CD4-positive, alpha-beta T cell treated with Interferon gamma for 1 hour (primary cell): ENCODE measurements at regions not wholly inside any gene's neighbourhood (a gene's known extent, or its start where the extent isn't known, plus 50 kb on each side); places are given as distances from the start of the nearest gene placed in this dataset.

ENCODE experiments used
- DNase-seq: peaks from one replicate; pipeline ENCODE4 v3.0.0-alpha.2; 2020

DNA sequence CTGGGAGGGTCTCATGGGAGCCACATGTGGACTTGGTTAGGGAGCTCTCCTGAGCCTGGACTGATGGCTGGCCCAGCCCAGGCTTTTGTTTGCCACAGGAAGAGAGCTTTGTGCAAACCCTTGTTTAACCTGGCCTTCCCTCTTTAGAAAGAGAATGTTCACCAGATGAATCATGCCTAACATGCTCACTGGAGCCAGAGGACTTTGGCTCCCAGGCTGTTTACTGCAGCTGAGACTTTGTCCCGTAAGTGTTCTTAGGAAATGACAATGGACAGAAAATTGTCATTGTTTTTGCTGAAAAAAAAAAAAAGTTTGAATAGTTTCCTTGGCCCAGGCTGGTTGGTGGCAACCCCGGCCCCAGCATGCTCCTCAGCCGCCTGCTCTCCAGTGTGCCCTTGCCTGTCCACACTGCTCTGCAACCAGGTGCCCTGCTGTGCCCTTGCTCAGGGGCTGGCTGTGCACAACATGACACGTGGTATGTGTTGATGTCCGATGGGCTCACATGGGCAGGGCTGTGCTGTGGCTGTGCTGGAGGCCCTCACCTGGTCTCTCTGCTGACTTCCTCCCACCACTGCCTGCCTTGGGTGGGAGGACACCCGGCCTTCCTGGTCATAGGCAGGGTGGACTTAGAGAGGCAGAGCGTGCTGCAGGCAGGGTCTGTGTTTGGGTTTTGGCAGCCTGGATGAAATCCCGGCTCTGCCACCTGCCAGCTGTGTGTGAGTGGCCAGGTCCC is 215.3 kb upstream of the ZNF32 start:
- DNase-seq: no peak

DNA sequence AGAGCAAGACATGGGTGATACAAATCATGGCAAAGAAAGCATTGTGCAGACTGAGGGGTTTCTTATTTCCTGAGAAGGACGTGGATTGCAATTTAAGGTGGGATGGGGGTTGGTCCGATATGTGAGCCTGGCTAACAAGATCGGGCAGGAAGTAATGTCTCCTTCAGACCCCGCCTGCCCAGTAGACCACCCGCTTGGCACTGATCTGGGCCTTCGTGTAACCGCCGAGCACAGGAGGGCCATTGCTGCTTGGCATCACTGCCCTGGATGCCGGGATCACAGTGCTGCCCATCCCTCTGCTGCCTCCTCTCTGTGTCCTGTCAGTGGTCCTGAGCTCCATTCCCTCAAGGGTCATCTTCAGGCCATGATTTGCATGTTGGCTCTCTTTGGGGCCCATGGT is 214.6 kb upstream of the ZNF32 start:
- no peak for DNase-seq

DNA sequence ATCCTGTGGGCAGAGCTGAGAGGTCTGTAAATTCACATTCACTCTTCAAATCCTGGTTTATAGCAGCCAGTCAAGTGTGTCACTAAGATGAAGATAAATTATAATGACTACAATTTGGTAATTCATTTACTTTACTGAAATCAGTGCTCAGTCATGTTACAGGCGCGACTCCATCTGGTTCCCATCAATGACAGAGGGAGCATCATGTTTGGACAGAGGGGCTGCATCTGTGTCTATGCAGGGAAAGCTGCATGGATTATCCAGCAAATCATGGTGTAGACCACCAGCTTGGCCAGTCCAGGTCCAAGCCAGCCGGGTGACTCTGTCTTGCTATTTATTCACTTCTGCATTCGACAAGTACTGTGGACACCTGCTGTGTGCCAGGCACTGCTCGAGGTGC is 214.1 kb upstream of the ZNF32 start:
- DNase-seq: no peak

DNA sequence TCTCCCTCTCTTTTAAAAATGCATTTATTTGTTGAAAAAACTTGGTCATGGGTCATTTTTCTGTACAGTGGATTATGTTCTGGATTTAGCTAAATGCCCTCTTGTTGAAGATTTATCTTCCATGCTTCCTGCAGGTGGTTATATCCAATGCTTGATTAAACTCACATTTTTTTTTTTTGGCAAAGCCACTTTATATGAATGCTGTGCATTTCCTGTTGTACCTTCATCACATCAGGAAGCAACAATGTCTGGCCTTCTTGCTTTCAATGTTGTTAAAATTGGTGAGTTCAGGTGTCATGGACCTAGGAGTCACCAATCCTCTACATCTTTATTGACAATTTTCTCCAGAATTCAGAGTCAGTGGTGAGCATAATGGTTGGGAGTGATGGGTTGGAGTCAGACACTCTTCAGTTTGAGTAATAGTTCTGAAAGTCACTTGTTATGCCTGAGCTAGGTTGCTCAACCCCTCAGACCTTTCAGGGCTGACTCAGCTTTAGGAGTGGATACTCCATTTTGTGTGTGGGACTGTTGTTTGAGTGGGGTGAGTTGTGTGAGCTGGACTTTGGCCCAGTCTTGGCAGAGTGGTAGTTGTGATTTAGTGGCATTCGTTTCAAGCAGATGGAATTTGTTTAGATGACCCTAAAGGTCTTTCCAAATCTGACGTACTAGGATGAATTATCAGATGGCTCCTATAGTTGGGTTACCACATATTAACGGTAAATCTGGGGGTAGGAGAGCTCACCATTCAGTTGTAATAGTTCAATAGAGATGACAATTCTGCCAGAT is 213.5 kb upstream of the ZNF32 start:
- no peak for DNase-seq

DNA sequence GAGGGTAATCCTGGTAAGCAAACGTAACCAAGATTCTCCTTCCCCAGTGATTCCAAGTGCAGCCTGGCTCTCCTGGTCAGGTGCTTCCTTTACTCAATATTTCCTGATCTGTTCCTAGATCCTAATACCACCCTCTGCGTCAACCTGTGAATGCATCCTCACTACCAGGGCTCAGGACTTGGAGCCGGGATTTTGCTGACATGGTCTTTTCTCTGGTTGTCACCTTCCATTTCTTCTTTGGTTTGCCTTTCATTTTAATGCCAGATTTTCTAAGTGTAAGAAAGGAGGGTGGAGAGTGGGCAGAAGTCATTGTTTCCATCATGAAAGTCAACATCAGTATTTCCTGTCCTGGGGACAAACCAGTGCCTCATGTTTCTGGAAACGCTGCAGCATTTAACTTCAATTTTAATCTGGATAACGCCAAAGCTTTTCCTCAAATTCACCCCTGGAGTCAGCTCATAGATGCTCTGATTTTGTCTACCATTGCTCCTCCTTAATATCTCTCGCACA is 210.4 kb upstream of the ZNF32 start:
- DNase-seq: no peak

DNA sequence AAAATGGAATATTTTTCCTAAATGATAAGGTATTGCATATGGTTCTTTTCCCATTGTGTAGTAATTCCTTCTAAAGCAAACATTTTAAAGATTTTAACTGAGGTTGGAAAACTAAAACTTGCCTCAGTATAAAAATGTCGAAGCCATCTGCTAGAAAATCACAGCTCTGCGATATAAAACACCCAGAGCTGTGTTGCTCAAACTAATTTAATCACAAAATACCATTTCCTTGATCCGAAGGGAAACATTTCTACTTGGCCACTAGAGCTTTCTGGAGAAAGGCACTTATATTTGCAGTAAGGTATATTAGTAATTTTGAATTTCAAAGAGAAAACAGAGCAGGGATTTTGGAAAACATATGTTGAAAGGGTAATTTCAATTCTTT is 209.2 kb upstream of the ZNF32 start:
- DNase-seq: no peak

DNA sequence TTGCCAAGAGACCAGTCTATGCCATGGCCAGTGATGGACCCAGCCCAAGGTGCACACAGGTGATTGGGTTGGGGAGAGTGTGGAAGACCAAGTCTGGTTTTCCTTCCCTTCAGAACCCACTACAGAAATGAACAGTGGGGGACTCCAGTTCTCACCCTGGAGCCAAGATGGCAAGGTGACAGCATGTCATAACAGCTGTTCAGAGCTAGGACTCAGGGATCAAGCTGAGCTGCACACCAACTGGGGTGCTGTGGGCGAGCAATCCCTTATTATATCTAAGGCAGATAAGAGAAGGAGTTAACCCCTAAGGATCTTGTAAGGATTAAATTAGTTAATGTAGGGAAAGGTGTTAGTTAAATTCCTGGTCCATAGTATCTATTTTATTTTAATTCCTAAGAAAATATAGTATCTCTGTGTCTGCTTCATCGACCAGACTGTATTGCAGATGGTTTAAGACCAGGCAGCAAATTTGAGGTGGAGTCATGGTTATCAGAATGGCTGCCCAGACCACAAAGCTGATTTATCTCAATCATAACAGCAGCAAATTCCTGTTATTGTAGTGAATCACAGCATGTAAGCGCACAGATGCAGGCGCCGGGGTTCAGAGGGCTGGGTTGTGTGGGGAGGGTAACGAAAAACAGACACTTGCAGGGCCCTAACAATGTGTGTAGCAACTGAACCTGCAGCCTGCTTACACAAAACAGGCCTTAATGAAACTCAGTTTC is 208.7 kb upstream of the ZNF32 start:
- DNase-seq: no peak

DNA sequence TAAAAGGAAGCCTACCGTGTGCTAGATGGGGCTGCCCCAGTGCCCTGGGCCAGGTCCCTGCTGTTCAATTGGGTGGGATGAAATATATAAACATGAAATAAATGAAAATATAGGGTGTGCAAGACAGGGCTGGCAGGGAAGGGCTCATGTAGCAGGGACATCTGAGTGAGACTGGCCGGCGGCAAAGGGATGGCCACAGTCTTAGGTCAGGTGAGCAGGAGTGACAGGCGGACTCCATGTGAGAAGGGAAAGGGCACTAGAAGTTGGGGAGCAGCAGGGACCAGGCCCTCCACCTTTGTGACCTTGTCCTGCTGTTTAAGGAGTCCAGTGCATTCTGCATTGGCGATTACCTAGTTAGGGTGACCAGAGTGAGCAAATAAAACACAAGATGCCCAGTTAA is 207.6 kb upstream of the ZNF32 start:
- no peak for DNase-seq

DNA sequence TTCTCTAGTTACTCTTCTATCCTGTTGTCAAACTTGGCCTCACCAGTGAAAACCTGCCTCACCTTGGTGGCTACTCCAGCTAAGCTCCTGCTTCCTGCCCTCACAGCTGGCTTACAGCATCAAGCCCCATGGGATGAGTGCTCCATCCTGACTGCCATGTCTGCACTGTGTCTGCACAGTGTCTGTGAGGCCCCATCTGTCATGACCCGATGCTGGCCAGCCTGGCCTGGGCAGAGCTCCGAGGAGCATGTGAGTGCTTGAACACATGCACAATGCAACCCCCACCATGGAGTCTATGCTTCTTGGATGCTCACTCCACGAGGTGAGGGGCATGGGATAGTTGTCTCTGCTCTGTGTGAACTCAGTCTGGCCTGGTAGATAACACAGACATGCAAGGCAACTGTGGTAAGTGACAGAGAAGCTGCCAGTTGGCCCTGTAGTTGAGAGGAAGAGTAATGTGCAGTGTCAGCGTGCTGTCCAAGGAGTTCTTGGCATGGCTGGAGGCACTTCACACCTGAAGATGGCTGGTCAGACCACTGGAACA is 207.1 kb upstream of the ZNF32 start:
- no peak for DNase-seq

DNA sequence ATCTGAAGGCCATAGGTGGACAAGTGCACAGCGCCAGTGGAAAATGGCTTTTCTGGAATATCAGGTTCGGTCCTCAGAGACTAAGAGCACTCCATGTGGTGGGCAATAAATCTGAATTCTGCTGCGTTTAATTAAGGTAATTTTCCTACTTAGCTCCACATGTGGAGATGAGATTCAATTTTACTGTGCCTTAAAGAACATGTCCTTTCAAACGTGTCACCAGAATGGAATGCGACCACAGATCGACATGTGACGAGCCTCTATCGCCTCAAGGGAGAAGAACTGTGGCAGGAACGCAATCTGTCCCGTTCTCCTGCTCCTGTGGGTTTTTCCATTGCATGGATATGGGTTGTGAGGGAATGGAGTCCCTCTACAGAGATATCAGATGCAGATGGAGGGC is 205.3 kb upstream of the ZNF32 start:
- DNase-seq: no peak

DNA sequence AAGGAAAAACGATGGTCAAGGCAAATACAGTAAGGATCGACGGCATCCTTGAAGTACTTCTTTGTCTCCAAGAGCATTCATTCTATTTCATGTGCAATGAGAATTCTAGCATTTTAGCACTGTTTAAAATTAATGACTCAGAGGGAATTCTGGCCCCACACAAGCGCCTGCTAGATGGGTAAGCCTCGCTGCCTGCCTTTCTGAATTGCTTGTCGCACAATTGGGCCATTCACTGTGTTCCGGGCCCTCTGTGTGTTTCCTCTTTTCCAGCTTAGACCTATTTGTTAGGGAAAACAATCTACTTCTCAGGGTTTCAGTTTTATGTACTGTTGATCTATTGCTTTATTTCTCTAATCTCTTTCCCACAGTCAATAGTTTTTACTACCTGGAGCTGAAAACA is 204.7 kb upstream of the ZNF32 start:
- no peak for DNase-seq

DNA sequence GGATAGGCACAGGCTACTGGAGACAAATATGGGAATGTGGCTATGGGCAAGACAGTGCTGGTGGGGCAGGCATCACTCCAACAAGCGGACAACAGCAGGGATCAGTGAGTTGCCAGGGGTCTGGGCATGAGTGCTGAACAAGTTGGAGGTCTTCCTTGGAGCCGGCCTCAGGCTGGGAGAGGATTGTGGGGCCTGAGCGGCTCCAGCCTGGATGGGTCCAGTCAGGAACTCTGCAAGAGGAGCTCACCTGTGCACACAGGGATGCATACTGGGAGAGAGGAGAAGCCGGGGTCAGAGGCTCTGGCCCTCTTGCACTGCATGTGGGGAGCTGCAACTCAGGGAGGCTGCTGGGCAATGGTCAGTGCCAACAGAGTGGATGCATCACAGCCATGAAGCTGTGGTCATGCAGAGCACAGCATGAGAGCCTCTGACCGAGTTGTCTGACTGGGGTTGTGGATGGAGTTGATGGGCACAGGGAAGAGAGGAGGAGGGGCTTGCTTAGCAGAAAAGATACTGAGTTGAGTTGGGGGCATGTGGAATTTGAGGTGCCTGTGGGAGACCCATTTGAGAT is 204.0 kb upstream of the ZNF32 start:
- DNase-seq: no peak

DNA sequence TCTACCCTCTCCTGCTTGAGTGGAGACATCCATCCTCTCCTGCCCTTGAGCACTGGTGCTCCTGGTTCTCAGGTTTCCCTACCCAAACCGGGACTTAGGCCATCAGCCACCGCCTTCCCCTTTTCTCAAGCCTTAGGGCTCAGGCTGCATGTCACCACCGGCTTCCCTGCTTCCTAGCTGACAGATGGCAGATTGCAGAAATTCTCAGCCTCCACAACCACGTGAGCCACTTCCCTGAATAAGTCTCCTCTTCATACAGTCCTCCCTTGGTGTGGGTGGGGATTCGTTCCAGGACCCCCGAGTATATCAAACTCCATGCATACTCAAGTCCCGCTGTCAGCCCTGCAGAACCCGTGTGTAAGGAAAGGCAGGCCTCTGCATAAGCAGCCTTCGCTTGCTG is 203.5 kb upstream of the ZNF32 start:
- no peak for DNase-seq

DNA sequence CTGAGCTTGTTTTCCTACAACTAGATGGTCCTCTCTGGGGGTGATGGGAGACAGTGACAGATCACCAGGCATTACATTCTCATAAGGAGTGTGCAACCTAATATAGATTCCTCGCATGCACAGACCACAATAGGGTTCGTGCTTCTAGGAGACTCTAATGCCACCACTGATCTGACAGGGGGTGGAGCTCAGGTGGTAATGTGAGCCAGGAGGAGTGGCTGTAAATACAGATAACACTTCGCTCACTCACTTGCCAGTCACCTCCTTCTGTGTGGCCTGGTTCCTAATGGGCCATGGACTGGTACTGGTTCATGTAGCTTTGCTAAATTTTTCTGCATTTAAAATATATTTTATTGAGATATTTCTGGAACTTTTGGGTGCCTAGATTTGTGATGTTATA is 202.3 kb upstream of the ZNF32 start:
- no peak for DNase-seq

DNA sequence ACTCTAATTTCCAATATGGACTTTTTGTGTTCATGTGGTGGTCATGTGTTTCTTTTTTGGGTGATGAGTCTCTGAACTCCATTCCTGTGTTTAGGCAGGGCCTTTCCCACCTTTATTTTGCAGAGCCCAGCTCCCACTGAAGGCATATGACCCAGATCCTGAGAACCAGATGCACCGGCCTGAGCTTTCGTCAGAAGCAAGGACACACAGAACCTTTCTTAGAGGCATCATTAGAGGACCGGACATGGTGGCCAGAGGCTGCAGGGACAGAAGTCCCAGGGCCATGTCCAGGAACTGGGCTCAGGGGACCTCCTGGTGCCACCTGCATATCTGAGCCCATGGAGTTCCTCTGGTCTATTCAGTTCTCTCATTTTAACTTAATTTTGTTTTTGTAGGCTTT is 200.9 kb upstream of the ZNF32 start:
- DNase-seq: no peak

DNA sequence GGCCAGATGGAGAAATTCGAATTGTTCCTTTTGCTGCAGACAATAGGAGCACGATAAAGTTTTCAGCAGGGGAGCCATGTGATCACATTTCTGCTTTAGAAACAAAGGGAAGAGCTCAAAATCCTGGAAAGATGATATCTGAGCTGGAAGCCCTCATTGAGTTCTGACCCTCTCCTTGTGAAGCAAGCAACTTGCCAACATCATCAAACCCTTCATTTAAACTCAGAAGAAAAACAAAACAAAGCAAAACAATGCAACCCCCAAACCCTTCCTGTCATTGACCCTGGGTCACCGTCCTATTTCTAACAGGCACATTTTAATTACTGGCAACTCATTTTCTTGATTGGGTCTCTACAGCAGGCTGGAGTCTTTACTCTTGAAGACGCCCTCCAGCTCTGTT is 198.3 kb upstream of the ZNF32 start:
- no peak for DNase-seq

DNA sequence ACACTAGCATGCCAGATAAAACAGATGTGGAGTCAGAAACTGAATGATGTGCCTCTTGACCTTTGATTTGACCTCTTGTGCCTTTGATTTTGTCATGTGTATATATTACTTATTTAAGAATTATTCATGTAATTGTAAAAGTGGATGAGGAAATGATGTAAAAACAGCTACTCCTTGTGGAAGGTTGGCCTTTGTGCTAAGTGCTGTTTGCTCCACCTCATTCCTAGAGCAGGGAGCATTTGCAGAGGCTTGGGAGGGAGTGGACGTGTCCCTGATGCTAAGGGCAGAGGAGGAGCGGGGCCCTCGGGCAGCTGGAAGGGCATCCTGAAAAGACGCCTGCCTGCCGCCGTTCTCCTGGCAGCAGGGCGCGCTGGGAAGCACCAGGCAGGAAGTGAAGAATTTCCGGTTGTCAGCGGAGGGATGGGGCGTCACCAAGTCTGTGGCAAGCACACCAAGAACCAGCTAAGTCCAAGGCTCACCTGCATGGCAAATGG is 197.6 kb upstream of the ZNF32 start:
- DNase-seq: peak; percentile 8

DNA sequence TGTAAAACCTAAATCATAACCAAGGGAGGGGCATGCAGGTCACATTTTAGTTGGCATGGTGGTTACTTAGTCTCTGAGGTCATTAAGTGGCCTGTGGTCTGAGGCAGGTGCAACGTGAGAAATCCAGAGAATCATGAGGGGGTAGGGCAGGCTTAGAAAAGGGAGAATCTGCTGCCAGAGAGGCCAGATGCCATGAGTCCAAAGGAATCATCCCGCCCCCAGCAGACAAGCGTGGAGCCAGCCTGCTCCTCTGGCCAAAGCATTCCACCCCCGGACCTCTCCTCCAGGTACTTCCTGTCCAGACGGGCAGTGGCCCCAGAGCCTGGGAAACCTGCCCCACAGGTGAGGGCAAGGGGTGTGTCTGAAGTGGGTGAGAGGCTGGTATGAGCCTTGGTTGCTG is 196.4 kb upstream of the ZNF32 start:
- no peak for DNase-seq

DNA sequence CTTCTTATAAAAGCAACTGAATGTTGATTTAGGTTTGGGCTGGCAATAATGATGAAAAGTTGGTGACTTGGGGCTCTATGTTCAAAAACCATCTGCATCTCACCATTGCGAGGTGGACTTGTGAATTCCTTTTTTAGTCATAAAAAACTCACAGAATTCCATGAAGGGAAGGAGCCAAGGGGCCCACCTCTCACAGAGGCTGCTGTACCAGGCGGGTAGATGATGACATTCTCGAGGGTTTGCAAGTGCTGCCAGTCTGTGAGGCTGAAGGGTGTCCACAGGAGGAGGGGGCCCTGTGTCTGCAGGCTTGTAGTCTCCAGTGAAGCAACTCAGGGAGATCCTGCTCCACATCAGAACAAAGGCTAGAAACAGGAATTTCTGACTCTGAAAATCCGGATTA is 195.5 kb upstream of the ZNF32 start:
- no peak for DNase-seq

DNA sequence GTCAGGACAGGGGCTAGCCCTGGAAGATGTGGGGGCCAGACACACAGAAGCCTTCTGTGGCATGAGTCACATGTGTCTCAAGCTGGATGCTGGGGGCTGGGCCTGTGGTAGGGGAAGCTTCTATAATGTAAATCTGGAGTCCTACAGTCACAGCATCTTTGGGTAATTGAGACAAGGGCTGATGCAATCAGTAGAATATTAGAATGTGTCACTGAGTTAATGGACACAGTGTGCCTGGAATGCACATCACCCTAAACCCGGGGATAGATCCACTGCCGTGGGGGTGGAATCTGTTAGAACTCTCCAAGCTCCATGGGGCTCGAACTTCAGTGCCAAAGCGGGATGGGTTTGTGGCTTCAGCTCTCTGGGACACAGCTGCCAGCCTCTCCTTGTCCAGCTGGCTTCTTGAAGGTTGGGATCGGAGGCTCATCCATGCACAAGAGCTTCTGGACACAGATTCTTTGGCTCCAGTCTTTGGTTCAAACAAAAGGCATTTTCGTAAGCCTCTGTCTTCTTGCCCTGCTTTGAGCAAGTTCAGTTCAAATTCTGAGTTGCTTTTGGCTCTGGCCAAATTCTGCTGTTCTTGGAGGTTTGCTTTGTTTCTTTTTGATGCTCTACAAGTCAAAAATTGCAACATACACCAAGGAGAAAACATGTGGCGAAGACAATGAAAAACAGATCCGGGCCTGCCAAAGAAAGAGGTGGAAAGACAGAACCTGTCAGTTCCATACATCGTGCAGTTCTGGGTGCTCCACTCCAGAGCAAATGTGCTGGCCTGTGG is 194.8 kb upstream of the ZNF32 start:
- DNase-seq: no peak

DNA sequence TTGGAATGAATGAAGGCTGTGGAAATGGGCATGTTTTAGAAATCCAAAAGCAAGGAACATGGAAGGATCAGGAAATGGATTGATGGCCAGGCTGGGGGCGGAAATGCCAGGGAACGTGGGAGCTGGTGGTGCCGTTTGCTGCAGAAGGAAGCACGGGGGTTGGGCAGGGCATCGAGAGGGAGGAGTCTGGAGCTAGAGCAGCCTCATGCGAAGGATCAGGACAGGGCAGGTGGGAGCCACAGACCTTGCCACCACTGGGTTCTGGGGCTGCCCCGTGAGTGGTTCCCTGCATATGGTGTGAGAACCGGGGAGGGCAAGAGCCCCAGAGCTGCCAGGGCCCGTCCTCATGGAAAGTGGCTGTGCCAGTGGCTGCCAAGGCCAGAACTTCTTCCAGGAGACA is 193.8 kb upstream of the ZNF32 start:
- no peak for DNase-seq

DNA sequence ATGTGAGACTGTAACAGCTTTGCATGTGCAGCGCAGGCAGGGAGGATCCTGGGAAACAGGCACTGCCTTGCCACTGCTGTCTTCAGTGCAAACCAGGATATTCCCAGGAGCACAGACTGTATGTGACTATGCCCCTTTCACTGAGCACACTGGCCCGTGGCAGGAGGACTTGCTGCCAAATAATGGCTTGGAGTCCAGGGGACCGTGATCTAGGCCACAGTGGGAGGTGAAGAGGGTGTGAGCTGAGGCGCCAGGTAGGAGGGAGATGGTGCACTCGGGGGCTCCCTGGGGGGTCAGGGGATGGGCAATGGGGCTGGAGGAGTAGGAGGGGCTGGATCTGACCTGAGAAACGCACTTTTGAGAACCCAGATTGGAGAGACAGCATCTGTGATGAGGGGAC is 193.4 kb upstream of the ZNF32 start:
- DNase-seq: no peak
